ELR (cell line): ENCODE measurements at regions not wholly inside any gene's neighbourhood (a gene's known extent, or its start where the extent isn't known, plus 50 kb on each side); places are given as distances from the start of the nearest gene placed in this dataset.
"Not testable (repeated sequence)": the region's sequence is repeated elsewhere in the genome, so short reads cannot be mapped to it uniquely, and the experiment has no call there.

Source experiments
- DNase-seq: peaks from one replicate; pipeline ENCODE4 v3.0.0-alpha.2; 2015; ENCODE audit warnings: low read depth

DNA sequence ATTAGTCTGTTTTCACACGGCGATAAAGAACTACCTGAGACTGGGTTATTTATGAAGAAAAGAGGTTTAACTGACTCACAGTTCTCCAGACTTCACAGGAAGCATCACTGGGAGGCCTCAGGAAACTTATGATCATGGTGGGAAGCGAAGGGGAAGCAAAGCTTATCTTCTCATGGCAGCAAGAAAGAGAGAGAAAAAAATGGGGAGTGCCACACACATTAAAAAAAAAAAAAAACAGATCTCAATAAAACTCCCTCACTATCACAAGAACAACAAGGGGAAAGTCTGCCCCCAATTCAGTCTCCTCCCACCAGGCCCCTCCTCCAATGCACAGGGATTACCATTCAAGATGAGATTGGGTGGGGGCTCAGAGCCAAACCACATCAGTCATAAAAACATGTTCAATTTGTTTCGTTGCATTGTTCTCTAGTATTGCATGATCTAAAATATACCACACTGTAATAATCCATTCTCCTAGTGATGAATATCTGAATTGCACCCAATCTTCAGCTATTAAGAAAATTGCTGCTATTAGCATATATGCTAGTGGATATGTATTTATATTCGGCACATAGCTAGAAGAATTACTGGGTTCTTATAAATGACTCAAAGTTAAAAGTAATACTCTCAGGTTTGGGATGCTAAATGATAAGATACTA lies 328.9 kb upstream of the KCND2 start:
- no peak for DNase-seq

DNA sequence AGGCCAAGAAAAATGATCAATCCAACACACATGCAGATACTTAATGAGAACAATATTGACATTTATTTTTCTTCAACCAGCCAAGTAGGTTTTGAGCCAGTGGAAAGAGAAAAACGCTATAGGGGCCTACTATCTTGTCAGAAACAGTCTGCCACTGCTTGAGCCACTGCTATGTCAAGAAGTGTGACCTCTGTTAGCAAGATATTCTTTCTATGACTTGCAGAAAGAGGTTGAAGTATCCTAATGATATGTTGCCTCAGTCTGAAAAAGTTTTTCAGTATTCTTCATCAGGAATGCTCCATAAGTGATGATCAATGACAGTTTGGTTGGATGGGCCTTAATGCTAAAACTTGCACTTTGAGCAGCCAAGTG lies 328.4 kb upstream of the KCND2 start:
- DNase-seq: no peak

DNA sequence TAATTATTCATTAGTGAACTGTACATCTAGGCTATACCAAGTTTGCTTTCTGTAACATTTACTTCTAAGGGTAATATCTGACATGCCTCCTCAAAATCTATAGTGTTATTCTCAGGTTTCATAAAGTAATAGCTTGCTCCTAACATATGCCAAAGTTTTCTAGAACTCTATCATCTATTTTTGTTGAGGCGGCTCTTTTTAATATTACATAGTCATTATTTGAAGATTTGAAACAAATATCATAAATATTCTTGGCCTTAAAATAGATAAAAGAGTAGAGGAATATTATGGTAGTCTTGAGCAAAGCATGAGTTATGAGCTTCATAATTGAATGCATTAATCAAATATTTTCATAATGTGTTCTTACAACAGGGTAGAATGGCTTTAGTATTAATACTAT lies 327.2 kb upstream of the KCND2 start:
- no peak for DNase-seq

DNA sequence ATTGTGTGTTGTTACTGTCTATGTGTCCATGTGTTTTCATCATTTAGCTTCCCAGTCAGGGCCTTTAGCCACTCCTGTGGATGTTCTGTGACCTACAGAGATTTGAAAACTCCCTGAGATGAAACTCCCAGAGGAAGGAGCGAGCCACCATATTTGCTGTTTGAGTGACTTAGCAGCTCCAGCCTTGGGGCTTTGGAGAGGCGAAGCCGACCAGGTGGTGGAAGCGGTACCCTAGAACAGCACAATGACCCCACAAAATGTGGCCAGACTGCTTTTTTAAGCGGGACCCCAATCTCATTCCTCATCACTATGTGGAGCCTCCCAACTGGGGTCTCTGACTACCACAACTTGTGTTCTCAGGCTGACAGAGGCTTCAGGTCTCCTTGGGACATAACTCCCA lies 323.9 kb upstream of the KCND2 start:
- DNase-seq: no peak

DNA sequence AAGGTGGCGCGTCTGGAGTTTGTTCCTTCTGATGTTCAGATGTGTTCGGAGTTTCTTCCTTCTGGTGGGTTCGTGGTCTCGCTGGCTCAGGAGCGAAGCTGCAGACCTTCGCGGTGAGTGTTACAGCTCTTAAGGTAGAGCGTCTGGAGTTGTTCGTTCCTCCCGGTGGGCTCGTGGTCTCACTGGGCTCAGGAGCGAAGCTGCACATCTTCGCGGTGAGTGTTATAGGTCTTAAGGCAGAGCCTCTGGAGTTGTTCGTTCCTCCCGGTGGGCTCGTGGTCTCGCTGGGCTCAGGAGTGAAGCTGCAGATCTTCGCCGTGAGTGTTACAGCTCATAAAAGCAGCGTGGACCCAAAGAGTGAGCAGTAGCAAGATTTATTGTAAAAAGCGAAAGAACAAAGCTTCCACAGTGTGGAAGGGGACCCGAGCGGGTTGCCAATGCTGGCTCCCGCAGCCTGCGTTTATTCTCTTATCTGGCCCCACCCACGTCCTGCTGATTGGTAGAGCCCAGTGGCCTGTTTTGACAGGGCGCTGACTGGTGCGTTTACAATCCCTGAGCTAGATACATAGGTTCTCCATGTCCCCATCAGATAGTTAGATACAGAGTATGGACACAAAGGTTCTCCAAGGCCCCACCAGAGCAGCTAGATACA lies 322.5 kb upstream of the KCND2 start:
- not testable (repeated sequence) for DNase-seq

DNA sequence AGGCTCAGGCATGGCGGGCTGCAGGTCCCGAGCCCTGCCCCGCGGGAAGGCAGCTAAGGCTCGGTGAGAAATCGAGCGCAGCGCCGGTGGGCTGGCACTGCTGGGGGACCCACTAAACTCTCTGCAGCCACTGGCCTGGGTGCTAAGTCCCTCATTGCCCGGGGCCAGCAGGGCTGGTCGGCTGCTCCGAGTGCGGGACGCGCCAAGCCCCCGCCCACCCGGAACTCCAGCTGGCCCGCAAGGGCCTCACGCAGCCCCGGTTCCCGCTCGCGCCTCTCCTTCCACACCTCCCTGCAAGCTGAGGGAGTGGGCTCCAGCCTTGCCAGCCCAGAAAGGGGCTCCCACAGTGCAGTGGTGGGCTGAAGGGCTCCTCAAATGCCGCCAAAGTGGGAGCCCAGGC lies 321.4 kb upstream of the KCND2 start:
- DNase-seq: not testable (repeated sequence)

- no peak for DNase-seq
Measured at GRCh38 chr7:119957335-119957734, 315.6 kb upstream of the KCND2 start.

DNA sequence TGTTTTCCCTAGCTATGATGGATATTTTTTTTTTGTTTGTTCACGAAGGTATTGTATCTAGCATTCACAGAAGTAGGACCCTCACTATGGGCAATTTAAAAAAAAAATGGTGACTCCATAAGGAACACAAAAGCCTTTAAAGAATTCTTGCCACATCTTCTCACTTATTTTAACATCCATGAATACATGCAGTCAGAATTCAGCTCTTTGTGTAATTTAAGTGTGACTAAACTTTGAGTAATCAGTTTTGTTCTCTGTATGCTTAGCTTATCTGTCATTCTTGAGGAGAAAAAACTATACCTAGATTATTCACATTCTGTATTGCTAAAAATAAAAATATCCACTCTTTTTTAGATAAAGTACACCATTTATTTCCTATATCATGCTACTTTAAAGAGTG lies 313.2 kb upstream of the KCND2 start:
- peak; percentile 40 for DNase-seq

DNA sequence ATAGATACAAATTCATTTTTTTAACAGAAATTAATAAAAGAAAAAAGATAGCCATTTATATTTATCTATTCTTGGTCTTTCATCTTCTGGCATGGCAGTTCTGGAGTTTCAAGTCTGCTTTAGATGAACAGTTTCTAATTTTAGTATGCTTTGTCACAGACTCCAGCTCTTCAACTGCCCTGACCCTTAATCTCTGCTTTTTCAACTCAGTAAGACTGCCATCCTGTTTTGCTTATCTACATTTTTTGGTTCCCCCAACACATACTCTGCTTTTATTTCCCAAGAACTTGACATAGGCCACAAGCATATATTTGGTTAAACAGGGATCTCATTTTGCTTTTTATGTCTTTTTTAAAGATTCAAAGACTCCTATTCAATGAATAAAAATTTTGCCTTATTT lies 309.3 kb upstream of the KCND2 start:
- no peak for DNase-seq

- no peak for DNase-seq
Measured at GRCh38 chr7:119964065-119964464, 308.9 kb upstream of the KCND2 start.

DNA sequence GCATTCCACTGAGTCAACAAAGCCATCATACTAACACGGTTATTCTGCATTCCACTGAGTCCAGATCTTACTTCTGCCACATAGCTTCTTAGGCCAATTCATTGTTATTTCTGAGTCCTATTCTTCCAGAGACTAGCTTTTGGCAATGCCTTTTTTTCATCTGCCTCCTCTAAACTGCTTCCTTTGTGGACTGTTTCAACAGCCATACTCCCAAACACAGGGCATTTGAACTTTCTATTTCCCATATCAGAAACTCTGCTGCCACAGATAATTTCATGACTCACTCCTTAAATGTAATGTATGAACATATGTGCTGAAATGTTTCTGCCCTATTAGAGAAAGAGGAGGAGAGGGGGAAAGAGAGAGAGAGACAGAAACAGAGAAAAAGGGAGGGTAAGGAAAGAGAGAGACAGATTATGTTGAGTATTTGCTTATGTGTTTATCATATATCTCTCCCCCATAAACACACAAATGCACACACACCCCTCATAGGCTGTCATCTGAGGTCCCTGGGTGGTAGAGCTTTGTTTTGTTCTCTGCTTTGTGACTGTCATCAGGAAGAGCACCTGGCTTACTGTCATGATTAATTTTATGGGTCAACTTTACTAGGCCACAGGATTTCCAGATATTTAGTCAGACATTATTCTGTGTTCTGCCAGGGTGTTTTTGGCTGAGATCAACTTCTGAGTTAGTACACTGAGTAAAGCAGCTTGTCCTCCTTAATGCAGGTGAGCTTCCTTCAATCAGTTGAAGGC lies 308.0 kb upstream of the KCND2 start:
- DNase-seq: no peak

GRCh38 chr7:119967221-119967620 lies 305.8 kb upstream of the KCND2 start:
- DNase-seq: no peak

DNA sequence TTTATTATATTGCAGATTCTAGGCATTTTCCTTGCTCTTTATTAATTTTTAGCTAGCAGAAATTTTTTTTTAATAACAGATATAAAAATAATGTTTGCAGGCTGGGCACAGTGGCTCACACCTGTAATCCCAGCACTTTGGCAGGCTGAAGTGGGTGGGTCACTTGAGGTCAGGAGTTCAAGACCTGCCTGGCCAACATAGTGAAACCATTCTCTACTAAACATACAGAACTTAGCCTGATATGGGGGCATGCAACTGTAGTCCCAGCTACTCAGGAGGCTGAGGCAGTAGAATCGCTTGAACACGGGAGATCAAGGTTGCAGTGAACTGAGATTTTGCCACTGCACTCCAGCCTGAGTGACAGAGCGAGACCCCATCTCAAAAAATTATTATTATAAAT lies 304.6 kb upstream of the KCND2 start:
- not testable (repeated sequence) for DNase-seq

DNA sequence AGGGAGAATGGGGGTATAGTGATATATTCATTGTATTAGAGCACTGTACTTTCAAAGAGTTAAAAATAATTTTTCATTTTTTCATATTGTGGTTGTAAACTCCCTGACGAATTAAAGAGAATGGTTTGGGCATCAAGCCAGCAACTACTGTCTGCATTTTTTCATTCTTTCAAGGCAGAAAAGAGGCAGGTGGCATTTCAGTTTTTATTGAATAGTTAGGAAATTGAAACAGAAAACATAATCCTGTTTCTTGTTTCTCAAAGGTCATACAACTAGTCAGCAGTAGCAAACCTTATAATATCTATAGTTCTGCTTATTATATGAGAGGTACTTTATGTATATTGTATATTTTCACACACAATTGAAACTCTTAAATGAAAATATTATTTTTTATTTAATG lies 303.9 kb upstream of the KCND2 start:
- DNase-seq: no peak

GRCh38 chr7:119969763-119970162 lies 303.2 kb upstream of the KCND2 start:
- DNase-seq: no peak

- no peak for DNase-seq
Measured at GRCh38 chr7:119974972-119975371, 298.0 kb upstream of the KCND2 start.

- DNase-seq: no peak
Measured at GRCh38 chr7:119982884-119983283, 290.1 kb upstream of the KCND2 start.

DNA sequence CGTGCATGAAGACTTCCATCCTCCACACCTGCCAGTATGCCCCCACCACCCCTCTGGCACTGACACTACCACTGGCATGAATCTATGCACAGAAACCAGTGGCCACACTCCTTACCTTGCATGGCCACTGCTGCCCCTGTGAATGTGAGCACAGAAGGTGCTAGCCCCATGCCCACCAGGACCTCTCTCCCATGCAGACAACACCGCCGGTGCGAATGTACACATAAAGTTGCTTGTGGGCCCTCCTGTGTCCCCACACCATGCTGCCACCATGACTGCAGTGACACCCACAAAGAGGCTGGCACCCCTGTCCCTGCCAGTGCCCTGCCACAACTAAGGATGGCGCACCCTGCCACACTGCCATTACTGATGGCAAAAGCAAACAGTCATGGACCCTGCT lies 289.5 kb upstream of the KCND2 start:
- DNase-seq: no peak

DNA sequence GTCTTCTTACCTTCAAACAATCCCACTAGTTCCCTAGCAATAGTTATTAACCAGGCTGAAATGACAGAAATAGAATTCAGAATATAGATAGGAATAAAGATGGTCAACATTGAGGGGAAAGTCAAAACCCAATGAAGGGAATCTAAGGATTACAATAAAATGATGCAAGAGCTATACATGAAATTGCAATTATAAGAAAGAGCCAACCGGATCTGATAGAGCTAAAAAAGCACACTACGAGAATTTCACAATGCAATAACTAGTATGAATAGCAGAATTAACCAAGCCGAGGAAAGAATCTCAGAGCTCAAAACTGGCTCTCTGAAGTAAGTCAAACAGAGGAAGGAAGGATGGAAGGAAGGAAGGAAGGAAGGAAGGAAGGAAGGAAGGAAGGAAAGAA lies 288.7 kb upstream of the KCND2 start:
- no peak for DNase-seq

GRCh38 chr7:119988401-119988800 lies 284.6 kb upstream of the KCND2 start:
- no peak for DNase-seq

GRCh38 chr7:119994928-119995327 lies 278.0 kb upstream of the KCND2 start:
- DNase-seq: no peak

DNA sequence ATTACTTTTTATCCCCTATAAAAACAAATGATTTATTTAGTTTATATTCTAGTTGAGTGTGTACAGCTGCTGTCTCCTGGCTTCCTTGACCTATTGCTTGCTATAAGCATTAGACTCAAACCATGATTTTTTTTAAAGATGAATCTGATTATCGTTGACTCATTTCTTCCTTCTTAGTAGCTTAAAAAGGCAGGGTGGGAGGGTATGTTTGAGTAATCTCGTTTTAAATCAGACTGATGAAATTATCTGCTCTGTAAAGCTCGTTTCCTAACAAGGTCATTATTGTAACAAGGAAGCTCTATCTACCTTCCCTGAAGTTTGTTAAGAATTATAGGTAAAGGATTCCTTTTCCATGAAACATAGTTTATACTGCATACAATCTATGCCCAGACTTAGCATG lies 276.3 kb upstream of the KCND2 start:
- peak; percentile 1 for DNase-seq

DNA sequence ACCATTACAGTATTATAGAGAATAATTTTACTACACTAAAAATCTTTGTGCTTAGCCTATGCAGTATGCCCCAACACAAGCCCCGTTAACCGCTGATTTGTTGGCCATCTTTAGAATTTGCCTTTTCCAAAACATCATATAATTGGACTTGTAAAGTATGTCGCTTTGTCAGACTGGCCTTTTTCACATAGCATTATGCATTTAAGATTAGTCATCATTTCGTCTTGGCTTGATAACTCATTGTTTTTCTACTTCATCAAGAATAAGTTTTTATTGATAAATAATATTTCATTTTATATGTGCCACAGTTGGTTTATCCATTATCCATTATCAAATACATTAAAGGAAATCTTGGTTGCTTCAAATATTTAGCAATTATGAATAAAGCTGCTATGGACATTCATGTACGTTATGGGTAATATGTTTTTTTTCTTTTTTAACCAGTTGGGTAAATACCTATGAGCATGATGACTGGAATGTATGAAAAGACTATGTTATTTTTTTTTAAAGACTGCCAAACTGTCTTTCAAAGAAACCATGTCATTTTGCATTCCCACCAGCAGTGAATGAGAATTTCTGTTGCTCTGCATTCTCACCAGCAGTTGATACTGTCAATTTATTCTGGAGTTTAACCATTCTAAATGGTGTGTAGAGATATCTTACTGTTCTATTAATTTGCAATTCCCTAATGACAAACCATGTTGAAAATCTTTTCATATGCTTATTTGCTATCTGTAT lies 273.1 kb upstream of the KCND2 start:
- peak; percentile 3 for DNase-seq
